Rectal smooth muscle tissue (tissue), 1 donor: ENCODE measurements at regions not wholly inside any gene's neighbourhood (a gene's known extent, or its start where the extent isn't known, plus 50 kb on each side); places are given as distances from the start of the nearest gene placed in this dataset.

Source experiments
- H3K27ac ChIP-seq: one replicate; pipeline ENCODE4 v1.7.0; 2013; ENCODE audit warnings: low read depth, low read length, inconsistent platforms
- H3K27me3 ChIP-seq: one replicate; pipeline ENCODE4 v1.7.0; 2013; ENCODE audit warnings: low read length; ENCODE audit not compliant: control insufficient read depth, insufficient read depth
- H3K36me3 ChIP-seq: one replicate; pipeline ENCODE4 v1.7.0; 2013; ENCODE audit warnings: low read length; ENCODE audit not compliant: control insufficient read depth, insufficient read depth
- H3K4me1 ChIP-seq: one replicate; pipeline ENCODE4 v1.7.0; 2013; ENCODE audit warnings: low read length; ENCODE audit not compliant: control insufficient read depth, insufficient read depth
- H3K4me3 ChIP-seq: one replicate; pipeline ENCODE4 v1.7.0; 2013; ENCODE audit warnings: low read length
- H3K9ac ChIP-seq: one replicate; pipeline ENCODE4 v1.7.0; 2013; ENCODE audit warnings: low read length

GRCh38 chr3:159892801-159893200 is 95.8 kb upstream of the IL12A start:
- H3K27ac ChIP-seq = no peak overlapping the region
- peaks cover 7% of the 10 kb centered on the region for H3K4me1 ChIP-seq
- H3K4me3 ChIP-seq = no peak overlapping the region
- no peak overlapping the region for H3K9ac ChIP-seq
- no peaks in the 10 kb centered on the region for H3K27me3 ChIP-seq
- no peaks in the 10 kb centered on the region for H3K36me3 ChIP-seq

GRCh38 chr3:159894386-159894785 is 94.2 kb upstream of the IL12A start:
- H3K4me3 ChIP-seq = no peak overlapping the region
- peaks cover 6% of the 10 kb centered on the region for H3K4me1 ChIP-seq
- H3K36me3 ChIP-seq = no peaks in the 10 kb centered on the region
- H3K27me3 ChIP-seq = no peaks in the 10 kb centered on the region
- H3K27ac ChIP-seq = no peak overlapping the region
- H3K9ac ChIP-seq = no peak overlapping the region

GRCh38 chr3:159895430-159895829 is 93.2 kb upstream of the IL12A start:
- Histone ChIP-seq H3K4me3 (no peak overlapping the region), H3K27ac (no peak overlapping the region), H3K4me1 (peaks cover 6% of the 10 kb centered on the region), H3K27me3 (no peaks in the 10 kb centered on the region), H3K36me3 (no peaks in the 10 kb centered on the region), H3K9ac (no peak overlapping the region)

GRCh38 chr3:159896543-159896942 is 92.1 kb upstream of the IL12A start:
- no peaks in the 10 kb centered on the region for H3K36me3 ChIP-seq
- no peak overlapping the region for H3K9ac ChIP-seq
- peaks cover 4% of the 10 kb centered on the region for H3K4me1 ChIP-seq
- no peak overlapping the region for H3K4me3 ChIP-seq
- H3K27me3 ChIP-seq = no peaks in the 10 kb centered on the region
- H3K27ac ChIP-seq = no peak overlapping the region

- Histone ChIP-seq H3K36me3 (no peaks in the 10 kb centered on the region), H3K4me3 (no peak overlapping the region), H3K4me1 (peaks cover under 1% of the 10 kb centered on the region), H3K27me3 (no peaks in the 10 kb centered on the region), H3K9ac (no peak overlapping the region), H3K27ac (peak overlapping the region; percentile 27)
These were observed 91.1 kb upstream of the IL12A start for GRCh38 chr3:159897331-159898075.

- H3K4me1 ChIP-seq = no peaks in the 10 kb centered on the region
- no peaks in the 10 kb centered on the region for H3K27me3 ChIP-seq
- peak overlapping the region; percentile 31 for H3K27ac ChIP-seq
- H3K4me3 ChIP-seq = no peak overlapping the region
- no peak overlapping the region for H3K9ac ChIP-seq
- no peaks in the 10 kb centered on the region for H3K36me3 ChIP-seq
These were observed 90.5 kb upstream of the IL12A start for GRCh38 chr3:159898147-159898546.

GRCh38 chr3:159899166-159899565 is 89.5 kb upstream of the IL12A start:
- Histone ChIP-seq H3K9ac (no peak overlapping the region), H3K4me3 (no peak overlapping the region), H3K27me3 (no peaks in the 10 kb centered on the region), H3K36me3 (no peaks in the 10 kb centered on the region), H3K4me1 (no peaks in the 10 kb centered on the region), H3K27ac (no peak overlapping the region)

- Histone ChIP-seq H3K36me3 (no peaks in the 10 kb centered on the region), H3K9ac (no peak overlapping the region), H3K27ac (no peak overlapping the region), H3K4me3 (no peak overlapping the region), H3K4me1 (no peaks in the 10 kb centered on the region), H3K27me3 (no peaks in the 10 kb centered on the region)
These were observed 85.9 kb upstream of the IL12A start for GRCh38 chr3:159902546-159903314.

- H3K4me1 ChIP-seq = no peaks in the 10 kb centered on the region
- H3K27ac ChIP-seq = no peak overlapping the region
- H3K9ac ChIP-seq = no peak overlapping the region
- H3K4me3 ChIP-seq = no peak overlapping the region
- H3K27me3 ChIP-seq = no peaks in the 10 kb centered on the region
- no peaks in the 10 kb centered on the region for H3K36me3 ChIP-seq
These were observed 84.2 kb upstream of the IL12A start for GRCh38 chr3:159904455-159904854.

GRCh38 chr3:159904911-159905310 is 83.7 kb upstream of the IL12A start:
- Histone ChIP-seq H3K36me3 (no peaks in the 10 kb centered on the region), H3K4me3 (no peak overlapping the region), H3K9ac (no peak overlapping the region), H3K27me3 (no peaks in the 10 kb centered on the region), H3K27ac (no peak overlapping the region), H3K4me1 (no peaks in the 10 kb centered on the region)

GRCh38 chr3:159907828-159908227 is 80.8 kb upstream of the IL12A start:
- H3K36me3 ChIP-seq = no peaks in the 10 kb centered on the region
- H3K27ac ChIP-seq = no peak overlapping the region
- no peaks in the 10 kb centered on the region for H3K27me3 ChIP-seq
- H3K9ac ChIP-seq = no peak overlapping the region
- no peaks in the 10 kb centered on the region for H3K4me1 ChIP-seq
- no peak overlapping the region for H3K4me3 ChIP-seq

- H3K27me3 ChIP-seq = no peaks in the 10 kb centered on the region
- peak overlapping the region; percentile 30 for H3K4me3 ChIP-seq
- H3K27ac ChIP-seq = no peak overlapping the region
- H3K9ac ChIP-seq = no peak overlapping the region
- no peaks in the 10 kb centered on the region for H3K4me1 ChIP-seq
- H3K36me3 ChIP-seq = no peaks in the 10 kb centered on the region
These were observed 77.5 kb upstream of the IL12A start for GRCh38 chr3:159910991-159911663.
